Brain microvascular endothelial cell (primary cell): ENCODE measurements at regions not wholly inside any gene's neighbourhood (a gene's known extent, or its start where the extent isn't known, plus 50 kb on each side); places are given as distances from the start of the nearest gene placed in this dataset.

Source experiments
- DNase-seq: peaks from one replicate; pipeline ENCODE4 v3.0.0-alpha.2; 2020
- H3K27ac ChIP-seq: fragments of 250-450 bp; sonication (Bioruptor Pico); 2 replicates; pipeline ENCODE4 v1.5.1; 2020; ENCODE audit warnings: mild to moderate bottlenecking, moderate library complexity
- H3K27me3 ChIP-seq: fragments of 250-450 bp; sonication (Bioruptor Pico); replicated peaks from 2 replicates; pipeline ENCODE4 v1.5.1; 2020; ENCODE audit warnings: mild to moderate bottlenecking
- H3K36me3 ChIP-seq: fragments of 250-450 bp; sonication (Bioruptor Pico); replicated peaks from 2 replicates; pipeline ENCODE4 v1.5.1; 2020; ENCODE audit warnings: mild to moderate bottlenecking
- H3K4me3 ChIP-seq: 2 replicates; pipeline ENCODE4 v1.5.1; 2011; ENCODE audit warnings: low read depth, mild to moderate bottlenecking, control low read depth, low read length, moderate library complexity
- CTCF ChIP-seq: IDR thresholded peaks from 2 replicates; pipeline ENCODE4 v1.5.1; 2011; ENCODE audit warnings: low read depth, mild to moderate bottlenecking, moderate library complexity, low read length, control low read depth, inconsistent platforms; ENCODE audit errors: missing control alignments
- in situ Hi-C: cut with HindIII; loops from 2 replicates; pipeline ENCODE4 v1.10.0; 2017; ENCODE audit warnings: low sequenced_read_pairs, low pct_ligation_motif_present

GRCh38 chr6:121592261-121592935 lies 157.0 kb downstream of the GJA1 start:
- DNase-seq, result no peak
- no peak overlapping the region for H3K27ac ChIP-seq
- in situ Hi-C loops, result no loop called here
- no peak overlapping the region for H3K4me3 ChIP-seq
- H3K27me3 ChIP-seq, result no peaks in the 10 kb centered on the region
- no peak for TF ChIP-seq CTCF
- H3K36me3 ChIP-seq, result no peaks in the 10 kb centered on the region

GRCh38 chr6:121593011-121593641 lies 157.7 kb downstream of the GJA1 start:
- in situ Hi-C loops, result no loop called here

GRCh38 chr6:121594053-121594452 lies 158.6 kb downstream of the GJA1 start:
- H3K27me3 ChIP-seq, result no peaks in the 10 kb centered on the region
- no peaks in the 10 kb centered on the region for H3K36me3 ChIP-seq
- no peak for TF ChIP-seq CTCF
- in situ Hi-C loops, result no loop called here
- no peak overlapping the region for H3K4me3 ChIP-seq
- no peak for DNase-seq
- H3K27ac ChIP-seq, result no peak overlapping the region

More at GRCh38 chr6:121593011-121593641, 157.7 kb downstream of the GJA1 start:
- DNase-seq, result no peak
- Histone ChIP-seq H3K4me3 (no peak overlapping the region), H3K36me3 (no peaks in the 10 kb centered on the region), H3K27ac (no peak overlapping the region), H3K27me3 (no peaks in the 10 kb centered on the region)
- no peak for TF ChIP-seq CTCF

- Histone ChIP-seq H3K27me3 (no peaks in the 10 kb centered on the region), H3K36me3 (no peaks in the 10 kb centered on the region), H3K4me3 (no peak overlapping the region), H3K27ac (no peak overlapping the region)
- in situ Hi-C loops, result no loop called here
- no peak for DNase-seq
- TF ChIP-seq CTCF, result no peak
These were observed 160.2 kb downstream of the GJA1 start for GRCh38 chr6:121595646-121596045.

- in situ Hi-C loops, result no loop called here
- Histone ChIP-seq H3K27ac (no peak overlapping the region), H3K27me3 (no peaks in the 10 kb centered on the region), H3K36me3 (no peaks in the 10 kb centered on the region), H3K4me3 (no peak overlapping the region)
- TF ChIP-seq CTCF, result no peak
- no peak for DNase-seq
These were observed 161.0 kb downstream of the GJA1 start for GRCh38 chr6:121596441-121596840.
